BLaER1 treated with 17β-estradiol and CSF1 and Interleukin-3, amounts not matched to agents 10 nM and 100 nM (cell line): ENCODE measurements at regions not wholly inside any gene's neighbourhood (a gene's known extent, or its start where the extent isn't known, plus 50 kb on each side); places are given as distances from the start of the nearest gene placed in this dataset.
A peak's percentile ranks its signal among the peaks of the same experiment; 100 is the strongest.
"Not testable (repeated sequence)": the region's sequence is repeated elsewhere in the genome, so short reads cannot be mapped to it uniquely, and the experiment has no call there.

ENCODE experiments used
- H3K27ac ChIP-seq, 11 experiments: shearing (Covaris generic); formaldehyde crosslinking; 2 replicates each; pipeline ENCODE4 v1.8.1; 2022
- H3K27me3 ChIP-seq, 11 experiments: shearing (Covaris generic); formaldehyde crosslinking; 2 replicates each; pipeline ENCODE4 v1.8.1; 2022
- H3K36me3 ChIP-seq, 11 experiments: shearing (Covaris generic); formaldehyde crosslinking; 2 replicates each; pipeline ENCODE4 v1.8.1; 2022
- H3K4me1 ChIP-seq, 10 experiments: shearing (Covaris generic); formaldehyde crosslinking; 2 replicates each; pipeline ENCODE4 v1.8.1; 2022
- H3K4me2 ChIP-seq, 11 experiments: shearing (Covaris generic); formaldehyde crosslinking; 2 replicates each; pipeline ENCODE4 v1.8.1; 2022
- H3K4me3 ChIP-seq, 10 experiments: shearing (Covaris generic); formaldehyde crosslinking; 2 replicates each; pipeline ENCODE4 v1.8.1; 2022
- H3K9ac ChIP-seq, 11 experiments: shearing (Covaris generic); formaldehyde crosslinking; 2 replicates each; pipeline ENCODE4 v1.8.1; 2022
- H3K9me3 ChIP-seq, 11 experiments: shearing (Covaris generic); formaldehyde crosslinking; replicated peaks in 1 of 11; 2 replicates each; pipeline ENCODE4 v1.8.1; 2022
- H4K20me1 ChIP-seq, 11 experiments: shearing (Covaris generic); formaldehyde crosslinking; 2 replicates each; pipeline ENCODE4 v1.8.1; 2022
- Cebpa-rat ChIP-seq, 11 experiments: shearing (Covaris generic); IDR thresholded peaks; 2 replicates each; pipeline ENCODE4 v1.8.1; 2022

- Histone ChIP-seq H3K36me3 (no peaks in the 10 kb centered on the region), H3K4me3 (no peak overlapping the region), H3K9ac (no peak overlapping the region), H3K4me1 (peaks cover 15 to 36% (median 21%) of the 10 kb centered on the region in 10 experiments), H3K27me3 (peaks cover 5 to 27% (median 15%) of the 10 kb centered on the region in 11 experiments; a peak in 16 of 22 replicates), H4K20me1 (no peaks in the 10 kb centered on the region), H3K9me3 (no peaks in the 10 kb centered on the region), H3K27ac (no peak overlapping the region), H3K4me2 (no peak overlapping the region)
- no peak for TF ChIP-seq Cebpa-rat (IDR thresholded peaks at IDR 0.05)
Measured at GRCh38 chr12:111124183-111124582, 203.8 kb upstream of the MYL2 start.

GRCh38 chr12:111123390-111123789, 203.0 kb upstream of the MYL2 start:
- TF ChIP-seq Cebpa-rat (IDR thresholded peaks at IDR 0.05) = no peak
- no peak overlapping the region for H3K27ac ChIP-seq

GRCh38 chr12:111122458-111122878, 202.1 kb upstream of the MYL2 start:
- Histone ChIP-seq H3K36me3 (no peaks in the 10 kb centered on the region), H3K4me3 (no peak overlapping the region), H4K20me1 (no peaks in the 10 kb centered on the region), H3K9ac (no peak overlapping the region), H3K9me3 (no peaks in the 10 kb centered on the region), H3K4me2 (peak overlapping the region in 3 of 11 experiments; percentile 15 to 81 (median 16); a peak in 2 of 22 replicates), H3K27me3 (peaks cover 5 to 29% (median 15%) of the 10 kb centered on the region in 11 experiments; a peak in 16 of 22 replicates), H3K4me1 (peaks cover 15 to 36% (median 21%) of the 10 kb centered on the region in 10 experiments), H3K27ac (no peak overlapping the region)
- no peak for TF ChIP-seq Cebpa-rat (IDR thresholded peaks at IDR 0.05)

More at GRCh38 chr12:111123390-111123789, 203.0 kb upstream of the MYL2 start:
- no peak overlapping the region for H3K9ac ChIP-seq
- no peaks in the 10 kb centered on the region for H4K20me1 ChIP-seq
- no peaks in the 10 kb centered on the region for H3K36me3 ChIP-seq
- peaks cover 15 to 36% (median 21%) of the 10 kb centered on the region in 10 experiments for H3K4me1 ChIP-seq
- no peak overlapping the region for H3K4me2 ChIP-seq
- H3K9me3 ChIP-seq = no peaks in the 10 kb centered on the region
- H3K27me3 ChIP-seq = peaks cover 5 to 29% (median 15%) of the 10 kb centered on the region in 11 experiments; a peak in 16 of 22 replicates
- H3K4me3 ChIP-seq = no peak overlapping the region

- Histone ChIP-seq H3K4me3 (no peak overlapping the region), H3K9me3 (no peaks in the 10 kb centered on the region), H3K4me2 (peak overlapping the region in 3 of 11 experiments; percentile 74 to 81 (median 77); a peak in 6 of 22 replicates), H3K4me1 (peaks cover 15 to 31% (median 19%) of the 10 kb centered on the region in 10 experiments), H4K20me1 (no peaks in the 10 kb centered on the region), H3K36me3 (no peaks in the 10 kb centered on the region), H3K27ac (no peak overlapping the region), H3K27me3 (peaks cover 5 to 29% (median 15%) of the 10 kb centered on the region in 11 experiments; a peak in 16 of 22 replicates), H3K9ac (no peak overlapping the region)
- TF ChIP-seq Cebpa-rat (IDR thresholded peaks at IDR 0.05) = no peak
Measured at GRCh38 chr12:111121840-111122239, 201.5 kb upstream of the MYL2 start.

GRCh38 chr12:111120578-111120977, 200.2 kb upstream of the MYL2 start:
- no peak overlapping the region for H3K4me3 ChIP-seq
- peak overlapping the region; percentile 1 to 81 (median 58); a peak in 17 of 22 replicates for H3K4me2 ChIP-seq
- H3K9ac ChIP-seq = no peak overlapping the region
- no peak for TF ChIP-seq Cebpa-rat (IDR thresholded peaks at IDR 0.05)
- no peak overlapping the region for H3K27ac ChIP-seq
- peaks cover 0 to 3% (median 0%) of the 10 kb centered on the region in 11 experiments; a peak in 1 of 22 replicates for H3K9me3 ChIP-seq
- peaks cover 5 to 29% (median 15%) of the 10 kb centered on the region in 11 experiments; a peak in 16 of 22 replicates for H3K27me3 ChIP-seq
- H3K36me3 ChIP-seq = no peaks in the 10 kb centered on the region
- H3K4me1 ChIP-seq = peaks cover 7 to 25% (median 16%) of the 10 kb centered on the region in 10 experiments
- no peaks in the 10 kb centered on the region for H4K20me1 ChIP-seq

- no peak overlapping the region for H3K9ac ChIP-seq
- H3K4me3 ChIP-seq = no peak overlapping the region
- H3K4me1 ChIP-seq = peaks cover 22 to 38% (median 28%) of the 10 kb centered on the region in 10 experiments
- peaks cover 5 to 26% (median 15%) of the 10 kb centered on the region in 11 experiments; a peak in 16 of 22 replicates for H3K27me3 ChIP-seq
- H3K9me3 ChIP-seq = peaks cover 0 to 7% (median 0%) of the 10 kb centered on the region in 11 experiments; a peak in 1 of 22 replicates
- no peaks in the 10 kb centered on the region for H3K36me3 ChIP-seq
- no peak for TF ChIP-seq Cebpa-rat (IDR thresholded peaks at IDR 0.05)
- H3K27ac ChIP-seq = no peak overlapping the region
- no peaks in the 10 kb centered on the region for H4K20me1 ChIP-seq
- H3K4me2 ChIP-seq = no peak overlapping the region
Measured at GRCh38 chr12:111117017-111117416, 196.6 kb upstream of the MYL2 start.

- TF ChIP-seq Cebpa-rat (IDR thresholded peaks at IDR 0.05) = peak in 2 of 11 experiments; percentile 57 to 74; a peak in 3 of 22 replicates
- not testable (repeated sequence) for H3K27me3 ChIP-seq, H3K27ac ChIP-seq, H3K9me3 ChIP-seq, H3K4me3 ChIP-seq, H3K36me3 ChIP-seq, H4K20me1 ChIP-seq, H3K9ac ChIP-seq
- Histone ChIP-seq H3K4me2 (peak overlapping the region in 10 of 11 experiments; percentile 66 to 91 (median 83); a peak in 16 of 22 replicates), H3K4me1 (peaks cover 25 to 38% (median 28%) of the 10 kb centered on the region in 10 experiments)
Measured at GRCh38 chr12:111113313-111113712, 192.9 kb upstream of the MYL2 start.

- peak overlapping the region in 1 of 11 experiments; percentile 13; a peak in 1 of 22 replicates for H3K9ac ChIP-seq
- H4K20me1 ChIP-seq = no peaks in the 10 kb centered on the region
- H3K36me3 ChIP-seq = no peaks in the 10 kb centered on the region
- H3K27me3 ChIP-seq = no peaks in the 10 kb centered on the region
- peak overlapping the region; percentile 66 to 91 (median 82) for H3K4me2 ChIP-seq
- no peak overlapping the region for H3K27ac ChIP-seq
- peak in 2 of 11 experiments; percentile 12 to 45; a peak in 1 of 22 replicates for TF ChIP-seq Cebpa-rat (IDR thresholded peaks at IDR 0.05)
- no peak overlapping the region for H3K4me3 ChIP-seq
- H3K9me3 ChIP-seq = peaks cover 0 to 7% (median 3%) of the 10 kb centered on the region in 11 experiments; a peak in 6 of 22 replicates
- peaks cover 25 to 38% (median 28%) of the 10 kb centered on the region in 10 experiments for H3K4me1 ChIP-seq
Measured at GRCh38 chr12:111112311-111113098, 192.1 kb upstream of the MYL2 start.

GRCh38 chr12:111111681-111112080, 191.3 kb upstream of the MYL2 start:
- Histone ChIP-seq H3K27me3 (no peaks in the 10 kb centered on the region), H4K20me1 (no peaks in the 10 kb centered on the region), H3K9me3 (peaks cover 0 to 7% (median 3%) of the 10 kb centered on the region in 11 experiments; a peak in 6 of 22 replicates), H3K4me1 (peaks cover 25 to 38% (median 28%) of the 10 kb centered on the region in 10 experiments), H3K27ac (no peak overlapping the region), H3K36me3 (no peaks in the 10 kb centered on the region), H3K4me3 (no peak overlapping the region), H3K4me2 (peak overlapping the region; percentile 66 to 91 (median 82)), H3K9ac (peak overlapping the region in 4 of 11 experiments; percentile 4 to 34 (median 18); a peak in 3 of 22 replicates)
- no peak for TF ChIP-seq Cebpa-rat (IDR thresholded peaks at IDR 0.05)
